Keratinocyte (primary cell): ENCODE measurements at regions not wholly inside any gene's neighbourhood (a gene's known extent, or its start where the extent isn't known, plus 50 kb on each side); places are given as distances from the start of the nearest gene placed in this dataset.

ENCODE experiments used
- DNase-seq: peaks from one replicate; pipeline ENCODE4 v3.0.0-alpha.2; 2011; ENCODE audit warnings: low read depth, missing footprints, low spot score
- FAIRE-seq: peaks from 2 replicates; lab custom pipeline; 2011; peaks lifted over from hg19 to GRCh38; lab: Jason Lieb, UNC
- H2AFZ ChIP-seq: 2 replicates; pipeline ENCODE4 v1.6.0; 2012; ENCODE audit warnings: low read length, control low read depth, inconsistent platforms; ENCODE audit not compliant: control insufficient read depth
- H3K27ac ChIP-seq: 2 replicates; pipeline ENCODE4 v1.5.1; 2011; ENCODE audit warnings: low read length; ENCODE audit not compliant: control insufficient read depth, insufficient read depth
- H3K27me3 ChIP-seq: 3 replicates; pipeline ENCODE4 v1.6.0; 2011; ENCODE audit warnings: low read length; ENCODE audit not compliant: control insufficient read depth, insufficient read depth; ENCODE audit errors: extremely low read depth
- H3K36me3 ChIP-seq, 2 experiments: 2 replicates in 1 of 2; 3 replicates in 1 of 2; pipeline ENCODE4 v1.5.1; 2011; ENCODE audit warnings: low read length in 2 of 2, mild to moderate bottlenecking in 1 of 2; ENCODE audit not compliant: control insufficient read depth in 2 of 2, insufficient read depth in 2 of 2; ENCODE audit errors: extremely low read depth in 1 of 2
- H3K4me1 ChIP-seq: 3 replicates; pipeline ENCODE4 v1.5.1; 2011; ENCODE audit warnings: low read length; ENCODE audit not compliant: control insufficient read depth, insufficient read depth; ENCODE audit errors: extremely low read depth
- H3K4me2 ChIP-seq: 3 replicates; pipeline ENCODE4 v1.6.0; 2011; ENCODE audit warnings: low read depth, low read length; ENCODE audit not compliant: control insufficient read depth, insufficient read depth; ENCODE audit errors: extremely low read depth
- H3K4me3 ChIP-seq, 3 experiments: fragments of 200-600 bp in 1 of 3; sonication (generic) in 1 of 3; 2 replicates in 2 of 3; 3 replicates in 1 of 3; pipeline ENCODE4 v1.5.1; 2011 to 2016; ENCODE audit warnings: low read length in 3 of 3, mild to moderate bottlenecking in 3 of 3, control low read depth in 2 of 3, inconsistent platforms in 1 of 3, low read depth in 1 of 3, mixed read lengths in 1 of 3, mixed run types in 1 of 3, moderate library complexity in 1 of 3; ENCODE audit not compliant: control insufficient read depth in 2 of 3, insufficient read depth in 2 of 3; ENCODE audit errors: extremely low read depth in 1 of 3
- H3K79me2 ChIP-seq: 2 replicates; pipeline ENCODE4 v1.6.0; 2012; ENCODE audit warnings: low read length; ENCODE audit not compliant: control insufficient read depth, insufficient read depth
- H3K9ac ChIP-seq: 3 replicates; pipeline ENCODE4 v1.6.0; 2011; ENCODE audit warnings: low read length; ENCODE audit not compliant: control insufficient read depth, insufficient read depth; ENCODE audit errors: extremely low read depth
- H3K9me1 ChIP-seq: 3 replicates; pipeline ENCODE4 v1.6.0; 2011; ENCODE audit warnings: low read length; ENCODE audit not compliant: control insufficient read depth, insufficient read depth; ENCODE audit errors: extremely low read depth
- H3K9me3 ChIP-seq: 2 replicates; pipeline ENCODE4 v1.5.1; 2012; ENCODE audit warnings: low read depth, low read length; ENCODE audit not compliant: control insufficient read depth
- H4K20me1 ChIP-seq: 3 replicates; pipeline ENCODE4 v1.6.0; 2011; ENCODE audit warnings: low read length; ENCODE audit not compliant: control insufficient read depth, insufficient read depth; ENCODE audit errors: extremely low read depth
- CTCF ChIP-seq, 3 experiments: IDR thresholded peaks in 1 of 3; conservative IDR thresholded peaks in 1 of 3; optimal IDR thresholded peaks in 1 of 3; 2 replicates in 2 of 3; 3 replicates in 1 of 3; pipeline versions ENCODE3 to v1.5.1; 2011; ENCODE audit warnings: low read length in 3 of 3, mild to moderate bottlenecking in 3 of 3, moderate library complexity in 2 of 3, control low read depth in 1 of 3, inconsistent platforms in 1 of 3; ENCODE audit not compliant: insufficient read depth in 2 of 3; ENCODE audit errors: extremely low read depth in 1 of 3
- EZH2 ChIP-seq: IDR thresholded peaks from one replicate; pipeline ENCODE4 v1.6.1; 2012; ENCODE audit warnings: inconsistent platforms, mild to moderate bottlenecking, low read length, moderate library complexity
- dilution Hi-C: fragments of 300-500 bp; cut with MboI; formaldehyde crosslinking; loops from one replicate; pipeline ENCODE4 v1.7.0; 2020; ENCODE audit warnings: low sequenced_read_pairs; ENCODE audit not compliant: extremely low pct_ligation_motif_present

DNA sequence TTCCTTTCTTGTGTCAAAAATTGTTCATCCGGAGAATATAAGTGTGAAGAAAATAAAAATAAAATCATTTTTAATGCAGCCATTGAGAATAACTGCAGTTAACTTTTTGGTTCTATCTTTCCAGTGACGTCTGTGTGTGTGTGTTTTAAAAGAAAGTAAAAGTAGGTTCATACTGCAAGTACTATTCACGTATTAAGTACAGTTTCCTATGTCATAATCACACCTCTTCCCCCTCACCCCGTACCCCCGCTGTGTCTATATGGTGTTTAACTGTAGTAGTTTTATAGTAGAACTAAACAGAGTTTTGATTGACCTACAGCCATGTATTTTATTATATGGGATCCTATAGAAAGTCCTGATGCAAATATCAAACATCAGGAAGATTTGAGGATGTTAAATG is 78.5 kb upstream of the CLCN4 start:
- Histone ChIP-seq H3K4me3 (no peak overlapping the region), H3K9me1 (no peaks in the 10 kb centered on the region), H3K27me3 (no peaks in the 10 kb centered on the region), H2AFZ (no peak overlapping the region), H3K79me2 (no peaks in the 10 kb centered on the region), H4K20me1 (no peaks in the 10 kb centered on the region), H3K4me1 (peaks cover 27% of the 10 kb centered on the region), H3K9ac (no peak overlapping the region), H3K9me3 (no peaks in the 10 kb centered on the region), H3K27ac (no peak overlapping the region), H3K4me2 (no peak overlapping the region), H3K36me3 (no peaks in the 10 kb centered on the region)
- DNase-seq (no peak), FAIRE-seq (no peak)
- dilution Hi-C loops, result no loop called here
- TF ChIP-seq CTCF (optimal IDR thresholded peaks at IDR 0.05 in 1 of 3, IDR thresholded peaks at IDR 0.05 in 1 of 3, conservative IDR thresholded peaks at IDR 0.05 in 1 of 3; ENCODE audit: extremely low read depth in 1 of 3, insufficient read depth in 2 of 3, low read length in 3 of 3) (no peak), EZH2 (no peak)

DNA sequence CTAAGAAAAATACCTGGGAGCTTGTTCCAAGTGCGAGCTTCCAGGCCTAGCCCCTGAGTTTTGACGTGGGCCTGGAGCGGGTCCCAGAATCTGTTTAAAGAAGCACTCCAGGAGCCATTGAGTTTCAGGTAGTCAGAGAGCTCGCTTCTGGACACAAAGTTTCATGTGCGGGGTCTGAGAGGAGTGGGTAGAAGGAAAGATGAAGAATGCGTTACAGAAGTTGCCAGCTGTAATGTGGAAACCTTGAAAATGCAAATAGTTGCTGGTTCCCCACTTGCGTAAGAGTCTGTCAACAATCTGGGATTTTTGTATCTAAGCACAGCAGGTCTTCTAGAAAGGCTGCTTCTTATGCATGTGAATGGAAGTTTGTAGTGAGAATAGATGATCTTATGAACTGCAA is 77.5 kb upstream of the CLCN4 start:
- DNase-seq, result no peak
- Histone ChIP-seq H3K9ac (no peak overlapping the region), H3K4me1 (peaks cover 20% of the 10 kb centered on the region), H3K36me3 (no peaks in the 10 kb centered on the region), H3K9me3 (no peaks in the 10 kb centered on the region), H3K27me3 (no peaks in the 10 kb centered on the region), H3K4me3 (no peak overlapping the region), H3K79me2 (no peaks in the 10 kb centered on the region), H3K9me1 (no peaks in the 10 kb centered on the region), H3K27ac (no peak overlapping the region), H4K20me1 (no peaks in the 10 kb centered on the region), H2AFZ (no peak overlapping the region), H3K4me2 (no peak overlapping the region)
- FAIRE-seq, result no peak
- dilution Hi-C loops, result no loop called here
- TF ChIP-seq CTCF (optimal IDR thresholded peaks at IDR 0.05 in 1 of 3, IDR thresholded peaks at IDR 0.05 in 1 of 3, conservative IDR thresholded peaks at IDR 0.05 in 1 of 3; ENCODE audit: extremely low read depth in 1 of 3, insufficient read depth in 2 of 3, low read length in 3 of 3) (no peak), EZH2 (no peak)
